Breast epithelium (tissue), 4 donors: ENCODE measurements at regions not wholly inside any gene's neighbourhood (a gene's known extent, or its start where the extent isn't known, plus 50 kb on each side); places are given as distances from the start of the nearest gene placed in this dataset.

ENCODE experiments used
- DNase-seq, 2 donors: peaks; one replicate each; pipeline ENCODE4 v3.0.0-alpha.2; 2019; ENCODE audit warnings: low spot score in 2 of 2
- H3K27ac ChIP-seq, 2 donors: fragments of 200-600 bp; sonication (generic) in 1 of 2; one replicate each; pipeline ENCODE4 v1.5.1; 2016 to 2019; ENCODE audit warnings: mild to moderate bottlenecking in 1 of 2
- H3K27me3 ChIP-seq, 2 donors: fragments of 200-600 bp; sonication (generic) in 1 of 2; one replicate each; pipeline versions ENCODE4 v1.5.1 to v1.6.0; 2017 to 2019; ENCODE audit warnings: control low read depth in 1 of 2, mild to moderate bottlenecking in 1 of 2
- H3K36me3 ChIP-seq: fragments of 200-600 bp; one replicate; pipeline ENCODE4 v1.5.1; 2019
- H3K4me1 ChIP-seq, 2 donors: fragments of 200-600 bp; sonication (generic); one replicate each; pipeline ENCODE4 v1.5.1; 2016 to 2019; ENCODE audit warnings: control low read depth in 1 of 2
- H3K4me3 ChIP-seq, 3 donors: fragments of 200-600 bp; sonication (generic); 1 replicate in 2 of 3; 2 replicates in 1 of 3; pipeline ENCODE4 v1.5.1; 2016 to 2019; ENCODE audit warnings: mild to moderate bottlenecking in 3 of 3, moderate library complexity in 2 of 3
- H3K9me3 ChIP-seq, 2 donors: fragments of 200-600 bp; sonication (generic) in 1 of 2; one replicate each; pipeline ENCODE4 v1.5.1; 2016 to 2019; ENCODE audit warnings: control low read depth in 1 of 2
- CTCF ChIP-seq, 3 donors: fragments of 450-650 bp; IDR thresholded peaks; one replicate each; pipeline ENCODE4 v1.5.1; 2016 to 2017; ENCODE audit warnings: antibody characterized with exemption in 3 of 3, mild to moderate bottlenecking in 3 of 3, moderate library complexity in 3 of 3
- POLR2A ChIP-seq: fragments of 450-650 bp; IDR thresholded peaks from one replicate; pipeline ENCODE4 v1.6.1; 2016; ENCODE audit warnings: antibody characterized with exemption, mild to moderate bottlenecking, moderate library complexity
- POLR2AphosphoS5 ChIP-seq, 3 donors: sonication (generic); formaldehyde crosslinking; IDR thresholded peaks; one replicate each; pipeline ENCODE4 v1.6.1; 2017; ENCODE audit warnings: antibody characterized with exemption in 3 of 3
- intact Hi-C: fragments of 100-400 bp; cut with DNase I; formaldehyde crosslinking; loops from one replicate; pipeline ENCODE4 v1.15.1; 2023; ENCODE audit warnings: low total_unique reads

GRCh38 chr2:7262727-7263126 is 345.5 kb downstream of the RNF144A start:
- Histone ChIP-seq H3K36me3 (no peaks in the 10 kb centered on the region), H3K4me3 (no peak overlapping the region), H3K9me3 (no peaks in the 10 kb centered on the region), H3K27me3 (no peaks in the 10 kb centered on the region), H3K27ac (no peak overlapping the region), H3K4me1 (no peaks in the 10 kb centered on the region)
- intact Hi-C loops, result no loop called here
- no peak for DNase-seq
- TF ChIP-seq POLR2A (no peak), POLR2AphosphoS5 (IDR thresholded peaks at IDR 0.05) (no peak)

- DNase-seq, result no peak
- H3K4me1 ChIP-seq, result no peaks in the 10 kb centered on the region
- no peak overlapping the region for H3K27ac ChIP-seq
- no peaks in the 10 kb centered on the region for H3K9me3 ChIP-seq
- no peak overlapping the region for H3K4me3 ChIP-seq
- TF ChIP-seq POLR2AphosphoS5 (IDR thresholded peaks at IDR 0.05) (no peak), CTCF (IDR thresholded peaks at IDR 0.05) (no peak), POLR2A (no peak)
- H3K36me3 ChIP-seq, result no peaks in the 10 kb centered on the region
- H3K27me3 ChIP-seq, result no peaks in the 10 kb centered on the region
- intact Hi-C loops, result no loop called here
These were observed 347.6 kb downstream of the RNF144A start for GRCh38 chr2:7264791-7265190.

DNA sequence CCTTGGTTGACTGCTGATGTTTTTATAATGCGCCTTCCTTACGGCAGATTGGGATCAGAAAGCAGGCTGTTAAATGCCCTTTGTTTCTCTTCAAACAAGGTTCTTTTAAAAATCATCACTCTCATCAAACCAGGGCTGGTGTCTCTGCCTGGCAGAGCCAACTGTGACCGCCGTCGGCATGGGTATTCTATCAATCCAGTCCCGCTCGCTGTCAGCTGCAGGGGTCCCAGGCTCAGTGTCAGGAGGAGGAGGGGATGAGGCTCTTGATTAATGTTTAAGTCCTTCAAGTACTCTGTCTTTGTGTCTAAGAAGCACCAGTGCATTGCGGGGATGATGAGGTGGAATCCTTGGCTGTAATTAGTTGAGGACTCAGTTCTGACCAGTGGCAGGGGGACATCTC is 348.1 kb downstream of the RNF144A start:
- no peak overlapping the region for H3K27ac ChIP-seq
- no peak for DNase-seq

DNA sequence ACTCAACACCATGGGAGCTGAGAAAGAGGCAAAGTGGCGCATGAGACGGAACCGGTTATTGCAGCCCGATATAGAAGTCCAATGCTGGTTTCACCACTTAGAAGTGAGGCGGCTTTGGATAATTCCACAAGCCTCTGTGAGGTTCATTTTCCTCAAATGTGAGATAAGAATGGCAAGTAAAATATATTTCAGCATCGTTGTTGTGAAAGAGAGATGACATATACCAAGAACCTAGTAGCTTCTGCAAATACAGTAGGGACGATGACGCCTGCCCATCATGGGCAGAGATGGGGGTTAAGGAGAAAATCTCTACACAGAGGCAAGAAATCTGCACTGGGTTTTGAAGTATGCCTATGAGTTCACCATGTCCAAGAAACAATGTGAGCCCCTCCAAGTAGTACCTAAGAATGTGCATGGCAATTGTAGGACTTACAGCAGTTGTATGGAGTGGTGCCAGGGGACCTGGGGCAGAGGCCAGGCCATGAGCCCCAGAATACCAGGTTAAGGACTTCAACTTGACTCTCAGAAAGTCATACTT is 352.0 kb downstream of the RNF144A start:
- TF ChIP-seq POLR2AphosphoS5 (IDR thresholded peaks at IDR 0.05) (no peak), CTCF (IDR thresholded peaks at IDR 0.05) (no peak), POLR2A (no peak)
- intact Hi-C loops, result no loop called here
- DNase-seq, result no peak

More for the DNA sequence above, 348.1 kb downstream of the RNF144A start:
- H3K4me3 ChIP-seq, result no peak overlapping the region
- H3K36me3 ChIP-seq, result no peaks in the 10 kb centered on the region
- H3K27me3 ChIP-seq, result no peaks in the 10 kb centered on the region
- H3K9me3 ChIP-seq, result no peaks in the 10 kb centered on the region
- no peaks in the 10 kb centered on the region for H3K4me1 ChIP-seq
- intact Hi-C loops, result no loop called here
- no peak for TF ChIP-seq CTCF (IDR thresholded peaks at IDR 0.05)
- TF ChIP-seq POLR2AphosphoS5 (IDR thresholded peaks at IDR 0.05), result no peak
- no peak for TF ChIP-seq POLR2A

GRCh38 chr2:7270011-7270431 is 352.8 kb downstream of the RNF144A start:
- intact Hi-C loops, result no loop called here
- H3K27me3 ChIP-seq, result no peaks in the 10 kb centered on the region
- H3K27ac ChIP-seq, result no peak overlapping the region
- H3K9me3 ChIP-seq, result no peaks in the 10 kb centered on the region
- H3K36me3 ChIP-seq, result no peaks in the 10 kb centered on the region
- DNase-seq, result no peak
- H3K4me3 ChIP-seq, result no peak overlapping the region
- no peaks in the 10 kb centered on the region for H3K4me1 ChIP-seq
- TF ChIP-seq POLR2AphosphoS5 (IDR thresholded peaks at IDR 0.05) (no peak), CTCF (IDR thresholded peaks at IDR 0.05) (no peak), POLR2A (no peak)

More for the DNA sequence above, 352.0 kb downstream of the RNF144A start:
- no peaks in the 10 kb centered on the region for H3K27me3 ChIP-seq
- H3K36me3 ChIP-seq, result no peaks in the 10 kb centered on the region
- no peaks in the 10 kb centered on the region for H3K4me1 ChIP-seq
- no peak overlapping the region for H3K4me3 ChIP-seq
- H3K9me3 ChIP-seq, result no peaks in the 10 kb centered on the region
- no peak overlapping the region for H3K27ac ChIP-seq

- H3K4me3 ChIP-seq, result no peak overlapping the region
These were observed 355.0 kb downstream of the RNF144A start for GRCh38 chr2:7272210-7272609.

More at GRCh38 chr2:7272210-7272609, 355.0 kb downstream of the RNF144A start:
- Histone ChIP-seq H3K9me3 (no peaks in the 10 kb centered on the region), H3K36me3 (no peaks in the 10 kb centered on the region), H3K27me3 (no peaks in the 10 kb centered on the region), H3K27ac (no peak overlapping the region), H3K4me1 (no peaks in the 10 kb centered on the region)
- intact Hi-C loops, result no loop called here
- TF ChIP-seq CTCF (IDR thresholded peaks at IDR 0.05) (no peak), POLR2AphosphoS5 (IDR thresholded peaks at IDR 0.05) (no peak), POLR2A (no peak)
- DNase-seq, result no peak
